MM.1S (cell line): ENCODE measurements at regions not wholly inside any gene's neighbourhood (a gene's known extent, or its start where the extent isn't known, plus 50 kb on each side); places are given as distances from the start of the nearest gene placed in this dataset.

Source experiments
- DNase-seq: peaks from one replicate; pipeline ENCODE4 v3.0.0-alpha.2; 2015
- H2AFZ ChIP-seq: fragments of 300-600 bp; sonication (generic); 2 replicates; pipeline ENCODE4 v1.6.0; 2016; ENCODE audit warnings: antibody characterized with exemption, low read length
- H3F3A ChIP-seq: fragments of 300-600 bp; sonication (generic); 2 replicates; pipeline ENCODE4 v1.6.1; 2016; ENCODE audit warnings: mild to moderate bottlenecking, antibody characterized with exemption, low read length, moderate library complexity, mixed read lengths; ENCODE audit not compliant: insufficient read depth
- H3K27ac ChIP-seq: fragments of 300-600 bp; sonication (generic); 2 replicates; pipeline ENCODE4 v1.5.1; 2016; ENCODE audit warnings: mild to moderate bottlenecking, low read length
- H3K27me3 ChIP-seq: fragments of 300-600 bp; sonication (generic); replicated peaks from 2 replicates; pipeline ENCODE4 v1.6.0; 2016; ENCODE audit warnings: low read length; ENCODE audit not compliant: insufficient read depth
- H3K36me3 ChIP-seq: fragments of 300-600 bp; sonication (generic); replicated peaks from 2 replicates; pipeline ENCODE4 v1.6.1; 2016; ENCODE audit warnings: mild to moderate bottlenecking, low read length, mixed read lengths; ENCODE audit not compliant: insufficient read depth
- H3K4me1 ChIP-seq: fragments of 300-600 bp; sonication (generic); 2 replicates; pipeline ENCODE4 v1.6.1; 2016; ENCODE audit warnings: low read length, mixed read lengths
- H3K4me2 ChIP-seq: fragments of 300-600 bp; sonication (generic); 2 replicates; pipeline ENCODE4 v1.6.0; 2016; ENCODE audit warnings: low read depth, low read length
- H3K4me3 ChIP-seq: fragments of 300-600 bp; sonication (generic); 2 replicates; pipeline ENCODE4 v1.5.1; 2016; ENCODE audit warnings: low read length, mixed read lengths
- H3K79me2 ChIP-seq: fragments of 300-600 bp; sonication (generic); 2 replicates; pipeline ENCODE4 v1.6.1; 2016; ENCODE audit warnings: mixed run types, low read length, mixed read lengths
- H3K9ac ChIP-seq: fragments of 300-600 bp; sonication (generic); 2 replicates; pipeline ENCODE4 v1.6.1; 2016; ENCODE audit warnings: low read length, mixed read lengths
- H3K9me2 ChIP-seq: fragments of 300-600 bp; sonication (generic); replicated peaks from 2 replicates; pipeline ENCODE4 v1.6.1; 2016; ENCODE audit warnings: mild to moderate bottlenecking, low read length, mixed read lengths; ENCODE audit not compliant: insufficient read depth
- H3K9me3 ChIP-seq: fragments of 300-600 bp; sonication (generic); replicated peaks from 2 replicates; pipeline ENCODE4 v1.6.1; 2016; ENCODE audit warnings: mild to moderate bottlenecking, low read length, mixed read lengths; ENCODE audit not compliant: insufficient read depth
- H4K20me1 ChIP-seq: fragments of 300-600 bp; sonication (generic); 2 replicates; pipeline ENCODE4 v1.6.1; 2016; ENCODE audit warnings: mild to moderate bottlenecking, low read length, moderate library complexity, mixed read lengths; ENCODE audit not compliant: insufficient read depth
- EZH2 ChIP-seq: fragments of 300-600 bp; sonication (generic); optimal IDR thresholded peaks from 2 replicates; pipeline ENCODE3; 2017; ENCODE audit warnings: low read depth, mild to moderate bottlenecking, antibody characterized with exemption, low read length, mixed read lengths
- EZH2phosphoT487 ChIP-seq: fragments of 300-600 bp; sonication (generic); IDR thresholded peaks from 2 replicates; pipeline ENCODE4 v1.6.1; 2018; ENCODE audit warnings: antibody characterized with exemption, low read length
- TF ChIP-seq, protein P1 (sequence below): fragments of 300-600 bp; sonication (generic); IDR thresholded peaks from 2 replicates; pipeline ENCODE4 v1.5.1; 2016; ENCODE audit warnings: antibody characterized with exemption, low read length, mixed read lengths

DNA sequence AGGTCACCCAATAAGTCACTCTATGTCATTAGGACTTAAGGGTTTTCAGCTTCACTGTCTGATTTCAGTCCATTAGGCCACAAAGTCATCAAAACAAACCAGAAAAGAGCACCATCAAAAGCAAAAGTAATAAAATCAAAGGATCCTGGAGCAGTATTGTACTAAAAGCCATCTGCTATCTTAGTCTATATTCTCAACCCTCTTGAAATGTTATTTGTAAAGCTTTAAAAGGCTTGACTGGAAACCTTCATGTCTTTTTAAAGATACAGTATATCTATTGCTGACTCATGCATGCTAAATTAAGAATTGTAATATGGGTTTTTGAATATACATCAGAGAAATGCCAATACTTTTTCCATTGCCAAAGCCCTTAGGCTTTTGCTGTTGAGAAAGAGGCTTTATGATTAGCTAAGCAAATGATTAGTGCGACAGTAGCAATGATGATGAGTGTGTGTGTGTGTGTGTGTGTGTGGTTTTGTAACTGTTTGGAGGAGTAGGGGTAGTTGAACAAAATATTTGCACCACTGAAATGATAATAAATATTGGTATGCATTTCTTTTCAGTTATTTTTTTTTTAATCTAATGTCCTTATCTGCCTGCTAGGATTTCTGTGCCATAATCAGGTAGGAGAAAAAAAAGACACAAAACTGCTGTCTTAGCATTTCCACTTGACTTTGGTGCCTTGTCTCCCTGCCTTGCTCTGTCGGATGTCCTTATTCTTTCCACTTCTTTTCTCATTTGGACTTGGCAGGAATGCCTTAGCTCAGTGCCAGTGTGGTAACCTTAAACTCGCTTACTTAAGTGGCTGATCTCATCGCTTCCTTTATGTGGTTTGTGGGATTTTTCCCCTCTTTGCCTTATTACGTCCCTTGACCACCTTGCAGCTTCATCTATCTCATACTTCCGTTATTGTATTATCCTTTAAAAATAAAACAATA lies 119.7 kb downstream of the PCDH7 start:
- no peaks in the 10 kb centered on the region for H3K79me2 ChIP-seq
- TF ChIP-seq, protein P1, sequence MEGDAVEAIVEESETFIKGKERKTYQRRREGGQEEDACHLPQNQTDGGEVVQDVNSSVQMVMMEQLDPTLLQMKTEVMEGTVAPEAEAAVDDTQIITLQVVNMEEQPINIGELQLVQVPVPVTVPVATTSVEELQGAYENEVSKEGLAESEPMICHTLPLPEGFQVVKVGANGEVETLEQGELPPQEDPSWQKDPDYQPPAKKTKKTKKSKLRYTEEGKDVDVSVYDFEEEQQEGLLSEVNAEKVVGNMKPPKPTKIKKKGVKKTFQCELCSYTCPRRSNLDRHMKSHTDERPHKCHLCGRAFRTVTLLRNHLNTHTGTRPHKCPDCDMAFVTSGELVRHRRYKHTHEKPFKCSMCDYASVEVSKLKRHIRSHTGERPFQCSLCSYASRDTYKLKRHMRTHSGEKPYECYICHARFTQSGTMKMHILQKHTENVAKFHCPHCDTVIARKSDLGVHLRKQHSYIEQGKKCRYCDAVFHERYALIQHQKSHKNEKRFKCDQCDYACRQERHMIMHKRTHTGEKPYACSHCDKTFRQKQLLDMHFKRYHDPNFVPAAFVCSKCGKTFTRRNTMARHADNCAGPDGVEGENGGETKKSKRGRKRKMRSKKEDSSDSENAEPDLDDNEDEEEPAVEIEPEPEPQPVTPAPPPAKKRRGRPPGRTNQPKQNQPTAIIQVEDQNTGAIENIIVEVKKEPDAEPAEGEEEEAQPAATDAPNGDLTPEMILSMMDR, result no peak
- TF ChIP-seq EZH2phosphoT487 (no peak), EZH2 (no peak)
- H3K36me3 ChIP-seq, result no peaks in the 10 kb centered on the region
- H4K20me1 ChIP-seq, result no peaks in the 10 kb centered on the region
- no peak overlapping the region for H3K27ac ChIP-seq
- H3K9me2 ChIP-seq, result no peaks in the 10 kb centered on the region
- no peaks in the 10 kb centered on the region for H3F3A ChIP-seq
- H3K4me1 ChIP-seq, result peaks cover 5% of the 10 kb centered on the region; the same call in 1 of the 2 replicates
- H3K4me2 ChIP-seq, result no peak overlapping the region
- no peaks in the 10 kb centered on the region for H3K9me3 ChIP-seq
- no peak overlapping the region for H3K4me3 ChIP-seq
- no peak for DNase-seq
- no peak overlapping the region for H3K9ac ChIP-seq
- H2AFZ ChIP-seq, result no peak overlapping the region
- no peaks in the 10 kb centered on the region for H3K27me3 ChIP-seq

DNA sequence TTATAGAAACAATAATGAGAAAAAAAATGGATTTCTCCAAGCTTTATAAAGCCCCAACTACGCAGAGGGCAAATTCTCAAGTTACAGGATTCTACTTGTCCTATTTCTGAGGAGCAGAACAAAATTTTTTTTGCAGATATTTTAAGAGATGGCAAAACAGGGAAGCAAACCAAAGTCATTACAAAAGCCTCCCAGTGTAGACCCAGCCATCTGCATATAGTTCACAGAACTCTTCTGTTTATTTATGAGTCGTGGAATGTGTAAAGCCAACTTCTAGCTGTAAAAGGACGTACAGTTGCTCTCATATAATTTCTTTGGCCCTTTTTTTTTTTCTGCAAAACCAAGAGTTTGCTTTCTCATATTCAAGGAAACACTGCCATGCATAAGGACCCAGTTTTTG lies 120.4 kb downstream of the PCDH7 start:
- Histone ChIP-seq H3K27ac (no peak overlapping the region), H3K4me3 (no peak overlapping the region), H3K9me3 (no peaks in the 10 kb centered on the region), H3K4me1 (peaks cover 5% of the 10 kb centered on the region; the same call in 1 of the 2 replicates), H3K79me2 (no peaks in the 10 kb centered on the region), H3K4me2 (no peak overlapping the region), H4K20me1 (no peaks in the 10 kb centered on the region), H3K9me2 (no peaks in the 10 kb centered on the region), H3K27me3 (no peaks in the 10 kb centered on the region), H3K36me3 (no peaks in the 10 kb centered on the region), H3F3A (no peaks in the 10 kb centered on the region), H3K9ac (no peak overlapping the region), H2AFZ (no peak overlapping the region)
- TF ChIP-seq, protein P1, result no peak
- TF ChIP-seq EZH2, result no peak
- no peak for TF ChIP-seq EZH2phosphoT487
- no peak for DNase-seq

DNA sequence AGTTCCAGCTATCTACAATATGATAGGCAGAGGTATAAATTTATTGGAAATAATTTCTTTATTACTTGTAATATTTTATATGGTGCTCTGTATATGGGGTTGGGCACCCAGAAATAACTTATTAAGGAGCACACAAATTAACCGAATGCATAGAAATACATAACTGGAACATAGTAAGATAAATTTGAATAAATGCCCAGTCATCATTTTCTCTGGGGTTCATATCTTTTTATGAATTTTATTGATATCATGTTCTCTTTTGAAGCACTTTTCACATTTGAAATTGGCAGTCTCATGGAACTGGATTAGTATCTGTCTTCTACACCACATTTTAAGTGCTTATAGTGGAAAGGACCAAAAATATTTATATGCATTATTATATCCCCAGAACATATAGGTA lies 122.0 kb downstream of the PCDH7 start:
- Histone ChIP-seq H3K4me2 (no peak overlapping the region), H3K9ac (no peak overlapping the region), H3F3A (no peaks in the 10 kb centered on the region), H2AFZ (no peak overlapping the region), H3K36me3 (no peaks in the 10 kb centered on the region), H4K20me1 (no peaks in the 10 kb centered on the region), H3K4me3 (no peak overlapping the region), H3K4me1 (peaks cover 5% of the 10 kb centered on the region; the same call in 1 of the 2 replicates), H3K9me2 (no peaks in the 10 kb centered on the region), H3K79me2 (no peaks in the 10 kb centered on the region), H3K9me3 (no peaks in the 10 kb centered on the region), H3K27ac (no peak overlapping the region), H3K27me3 (no peaks in the 10 kb centered on the region)
- no peak for TF ChIP-seq EZH2
- TF ChIP-seq EZH2phosphoT487, result no peak
- TF ChIP-seq, protein P1, result no peak
- DNase-seq, result no peak
